ENCODE measurements at regions not wholly inside any gene's neighbourhood (a gene's known extent, or its start where the extent isn't known, plus 50 kb on each side); places are given as distances from the start of the nearest gene placed in this dataset.
A peak's percentile ranks its signal among the peaks of the same experiment; 100 is the strongest.

DNA sequence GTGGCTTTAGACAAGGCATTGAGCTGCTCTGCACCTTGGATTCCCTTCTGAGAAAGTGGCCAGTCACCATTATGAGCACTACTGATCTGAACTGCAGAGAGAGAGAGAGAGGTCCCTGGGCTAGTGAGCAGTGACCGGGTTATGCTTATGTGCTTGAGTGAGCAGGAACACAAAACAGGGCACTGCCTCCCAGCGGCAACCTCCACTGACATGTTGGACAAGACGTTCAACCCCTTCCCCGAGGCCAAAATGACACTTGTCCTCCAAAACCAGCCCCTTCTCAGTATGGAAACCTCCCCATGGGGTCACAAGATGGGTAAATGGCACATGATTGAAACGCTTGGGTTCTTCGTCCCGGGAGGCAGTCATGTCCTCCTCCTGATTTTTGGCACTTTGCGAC lies 339.4 kb upstream of the ZMIZ1 start:
- no peak for DNase-seq

DNA sequence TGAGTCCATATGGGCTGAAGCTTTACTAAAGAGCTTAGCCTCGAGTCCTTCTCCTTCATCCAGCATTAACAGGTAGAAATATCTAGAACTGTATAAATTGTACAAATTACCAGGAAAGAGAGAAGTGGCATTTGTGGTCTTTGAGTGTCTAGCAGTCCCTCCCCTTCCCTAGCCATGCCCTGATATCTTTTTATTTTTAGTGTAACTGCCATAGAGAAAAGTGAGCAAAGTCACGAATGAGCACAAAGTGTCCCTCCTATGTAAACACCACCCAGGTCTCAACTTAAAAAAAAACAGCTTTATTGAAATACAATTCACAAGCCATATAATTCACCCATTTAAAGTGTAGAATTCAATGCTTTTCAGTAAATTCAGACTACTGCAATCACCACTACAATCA lies 339.0 kb upstream of the ZMIZ1 start:
- DNase-seq: no peak

DNA sequence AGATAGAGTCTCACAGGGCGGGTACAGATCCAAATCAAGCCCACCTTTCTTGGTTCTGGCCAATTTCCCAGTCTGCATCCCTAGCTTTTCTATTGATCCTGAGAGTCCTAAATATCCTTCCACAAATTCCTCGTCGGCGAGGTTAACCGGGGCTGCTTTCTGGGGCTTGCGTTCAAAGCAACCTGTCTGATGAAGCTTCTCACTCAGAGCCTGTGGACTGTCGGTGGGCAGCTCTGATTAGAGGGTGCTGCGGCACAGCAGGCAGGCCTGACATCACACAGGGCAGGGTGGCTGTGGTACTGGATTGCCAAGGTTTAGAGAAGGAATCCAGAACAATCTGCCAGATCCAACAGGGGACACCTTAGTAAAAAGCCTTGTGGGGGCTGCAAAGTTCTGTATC lies 338.0 kb upstream of the ZMIZ1 start:
- DNase-seq: no peak

DNA sequence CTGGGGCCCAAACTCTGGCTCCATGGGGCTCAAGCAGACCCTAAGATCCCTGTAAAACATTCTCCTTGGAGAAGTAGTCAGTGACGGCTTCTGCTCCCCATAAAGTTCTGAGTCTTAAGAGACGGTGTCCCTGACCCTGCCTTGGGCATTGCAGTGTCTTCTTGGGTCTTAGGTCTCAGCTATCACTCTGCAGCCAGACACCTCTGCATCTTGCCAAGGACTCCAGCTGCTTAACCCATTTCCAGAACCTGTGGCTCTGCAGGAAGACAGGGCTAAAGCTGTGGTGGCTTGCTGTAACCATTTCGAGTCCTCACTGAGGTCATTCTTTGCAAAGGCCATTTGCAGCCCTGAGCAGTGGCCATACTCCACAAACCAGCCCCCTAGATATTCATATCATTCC lies 337.1 kb upstream of the ZMIZ1 start:
- no peak for DNase-seq

DNA sequence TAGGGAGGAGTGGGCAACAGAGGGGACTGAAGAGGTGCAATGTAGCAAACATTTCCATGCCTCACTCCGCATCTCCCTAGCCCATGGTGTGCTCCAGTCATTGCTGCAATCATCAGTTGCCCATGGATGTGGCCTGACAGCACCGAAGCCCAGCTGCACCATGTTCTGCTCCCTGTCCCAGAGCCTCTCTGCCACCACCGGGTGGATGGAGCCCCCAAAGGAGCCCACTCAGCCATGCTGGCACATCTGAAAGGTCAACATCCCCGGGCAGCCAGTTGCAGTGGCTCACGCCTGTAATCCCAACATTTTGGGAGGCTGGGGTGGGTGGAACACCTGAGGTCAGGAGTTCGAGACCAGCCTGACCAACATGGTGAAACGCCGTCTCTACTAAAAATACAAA lies 336.4 kb upstream of the ZMIZ1 start:
- DNase-seq: no peak

DNA sequence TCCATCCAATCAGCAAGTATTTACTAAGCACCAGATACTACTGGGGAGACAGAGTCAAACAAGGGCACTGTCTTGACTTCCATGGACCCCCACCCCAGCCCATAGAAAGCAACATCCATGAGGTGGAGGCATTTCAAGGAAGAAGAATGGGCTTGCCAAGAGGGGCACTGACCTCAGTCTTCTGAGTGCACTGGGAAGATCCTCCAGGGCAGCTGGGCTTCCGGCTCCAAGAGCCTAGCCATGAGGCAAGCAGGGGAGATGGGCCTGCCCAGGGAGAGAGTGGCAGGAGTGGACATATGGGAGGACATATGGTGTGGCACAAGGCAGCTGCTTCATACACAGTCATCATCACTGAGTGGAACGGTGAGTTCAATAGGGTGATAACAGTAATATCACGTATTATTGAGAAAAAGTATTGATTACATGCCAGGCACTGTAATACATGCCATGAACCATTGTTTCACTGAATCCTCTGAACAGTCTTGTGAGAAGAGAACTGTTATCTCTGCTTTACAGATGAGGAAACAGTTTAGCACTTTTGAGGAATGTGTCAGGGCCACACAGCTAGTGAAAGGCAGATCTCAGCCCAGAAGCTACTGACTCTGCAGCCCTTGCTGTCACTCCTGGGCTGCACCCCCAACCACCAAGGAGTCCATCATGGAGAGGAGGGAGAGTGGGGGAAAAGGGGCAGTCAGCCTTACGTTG lies 331.7 kb upstream of the ZMIZ1 start:
- no peak for DNase-seq

DNA sequence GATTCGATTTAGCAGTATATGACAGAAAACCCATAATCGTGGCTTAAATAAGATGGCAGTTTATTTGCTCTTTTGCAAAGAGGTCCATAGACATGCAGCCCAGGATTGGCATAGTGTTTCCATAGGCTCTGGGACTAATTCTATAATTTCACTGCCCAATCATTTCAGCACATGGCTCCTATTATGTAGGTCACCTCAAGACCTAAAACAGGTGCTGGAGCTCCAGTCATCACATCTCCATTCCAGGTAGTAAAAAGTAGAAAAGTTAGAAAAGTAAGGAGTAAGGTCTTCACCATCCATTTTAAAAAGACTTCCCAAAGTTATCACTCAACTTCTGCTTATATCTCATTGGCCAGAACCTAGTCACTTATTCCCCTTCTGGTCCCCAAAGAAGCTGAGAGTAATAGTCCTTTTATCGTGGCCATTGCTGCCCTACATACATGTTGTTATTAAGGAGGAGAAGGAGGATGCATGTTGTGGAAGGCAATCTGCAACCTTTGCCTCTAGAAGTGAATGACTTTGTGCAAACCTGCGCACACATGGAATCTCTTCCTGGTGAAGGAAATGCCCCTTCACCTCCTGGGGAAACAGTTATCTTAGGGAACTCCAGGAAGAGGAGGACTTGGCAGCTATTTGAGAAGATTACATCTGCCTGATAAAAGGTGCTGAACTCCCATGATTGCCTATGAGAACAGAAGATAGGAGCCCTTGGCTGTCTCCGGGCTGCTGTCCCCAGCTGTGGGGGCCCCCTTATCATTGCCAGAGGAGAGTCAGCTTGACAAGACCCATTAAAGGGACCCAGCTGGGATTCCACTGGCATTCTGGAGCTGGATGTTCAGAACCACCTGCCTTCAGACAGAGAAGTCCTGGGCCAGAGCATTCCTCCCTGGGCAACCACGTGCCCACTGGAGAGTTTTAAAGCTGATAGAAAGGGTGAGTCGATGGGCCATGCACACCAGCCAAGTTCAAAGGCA lies 330.6 kb upstream of the ZMIZ1 start:
- DNase-seq: no peak

DNA sequence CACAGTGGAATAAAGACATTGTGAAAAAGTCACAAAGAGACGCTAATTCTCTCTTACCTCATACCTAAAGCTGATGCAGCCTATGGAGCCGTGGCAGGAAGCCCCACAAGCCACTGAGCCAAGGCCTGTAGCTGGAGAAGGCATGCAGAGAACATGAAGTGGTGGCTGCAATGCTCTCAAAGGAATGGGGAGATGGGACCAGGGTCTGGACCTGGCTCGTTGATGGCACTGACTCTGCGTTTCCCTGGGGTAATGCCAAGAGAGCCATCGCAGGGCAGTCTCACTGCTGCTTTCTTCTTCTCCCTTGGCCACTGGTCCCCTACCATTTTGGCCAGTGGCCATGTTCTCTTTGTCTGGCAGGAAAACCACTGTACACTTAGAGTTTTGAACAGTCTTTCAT lies 329.9 kb upstream of the ZMIZ1 start:
- no peak for DNase-seq

DNA sequence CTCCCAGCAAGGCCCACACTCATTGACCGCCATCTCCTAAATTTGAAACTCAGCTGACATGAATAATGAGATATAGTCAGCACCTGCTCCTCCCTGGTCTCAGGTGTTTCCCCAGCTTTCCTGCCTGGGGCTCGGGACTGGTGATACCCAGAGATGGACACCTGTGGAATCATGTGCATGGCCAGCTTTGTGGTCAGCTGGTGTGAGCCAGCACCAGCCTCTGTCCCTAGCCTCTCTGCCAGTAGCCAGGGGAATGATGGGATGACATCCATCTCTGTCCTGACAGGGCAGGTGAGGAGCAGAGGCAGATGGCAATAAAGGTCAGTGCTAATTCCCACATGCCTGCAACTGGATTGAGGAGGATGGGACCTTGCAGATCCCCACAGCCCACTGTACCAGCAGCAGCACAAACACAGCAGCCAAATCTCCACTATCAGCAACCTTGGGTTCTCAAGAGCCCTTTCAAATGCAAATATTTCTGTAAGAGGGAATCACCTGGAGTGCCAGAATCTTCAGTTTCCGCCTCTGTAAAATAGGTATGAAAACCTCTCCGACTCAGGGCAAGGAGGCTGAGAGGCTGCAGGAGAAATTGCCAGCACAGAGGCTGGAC lies 329.2 kb upstream of the ZMIZ1 start:
- no peak for DNase-seq

DNA sequence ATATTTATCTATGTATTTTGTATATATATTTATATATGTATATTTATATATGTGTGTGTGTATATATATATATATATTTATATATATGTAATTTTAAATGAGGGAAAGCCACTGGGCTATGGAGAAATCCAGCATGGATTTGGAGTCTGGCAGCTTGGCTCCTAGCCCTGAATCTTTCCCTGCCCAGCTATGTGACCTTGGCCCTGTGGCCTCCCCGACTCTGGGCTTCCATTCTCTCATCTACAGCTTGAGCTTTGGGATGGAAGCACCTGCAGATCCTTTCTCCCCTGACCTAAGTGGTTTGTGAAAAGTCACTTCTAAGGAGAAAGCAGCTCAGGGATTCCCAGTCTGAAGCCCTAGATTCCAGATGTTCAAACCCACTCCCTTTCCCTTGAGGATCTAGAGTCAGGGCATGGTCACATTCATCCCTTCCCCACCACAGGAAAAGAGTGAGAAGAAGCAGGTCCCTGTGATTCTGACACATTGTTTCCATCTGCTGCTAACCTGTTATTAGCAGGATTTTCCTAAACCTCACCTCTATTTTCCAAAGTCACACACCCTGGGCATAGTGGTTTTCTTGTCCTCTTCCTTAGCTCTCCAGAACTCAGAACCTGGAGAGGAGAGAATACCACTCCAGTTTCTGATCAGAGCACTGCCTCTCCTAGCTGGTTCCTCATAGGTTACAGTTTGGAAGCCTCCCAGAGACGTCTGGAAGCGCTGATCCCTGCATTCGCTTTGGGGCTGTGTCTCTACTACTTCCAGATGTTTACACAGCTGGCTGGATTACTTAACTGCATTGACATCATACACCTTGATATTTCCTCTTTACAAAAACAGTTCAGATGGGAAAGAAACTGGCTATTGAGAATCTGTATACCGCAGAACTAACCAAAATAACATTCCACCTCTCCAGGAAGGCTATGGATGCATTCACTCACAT lies 327.5 kb upstream of the ZMIZ1 start:
- peak; percentile 73 for DNase-seq

DNA sequence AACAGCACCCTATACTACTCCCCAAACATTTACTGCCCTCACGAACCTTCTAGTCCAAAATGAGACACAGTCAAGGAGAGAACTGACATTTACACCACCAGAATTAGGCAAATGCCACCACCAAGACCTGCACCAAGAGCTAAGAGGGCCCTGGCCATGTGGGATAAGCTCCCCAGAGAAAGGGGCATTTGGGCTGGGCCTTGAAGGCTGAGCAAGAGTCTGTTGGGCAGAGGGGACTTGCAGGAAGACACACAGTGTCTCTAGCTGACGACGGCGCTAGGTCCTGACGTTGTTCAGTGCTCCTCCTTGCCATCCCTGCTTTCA lies 326.4 kb upstream of the ZMIZ1 start:
- no peak for DNase-seq

DNA sequence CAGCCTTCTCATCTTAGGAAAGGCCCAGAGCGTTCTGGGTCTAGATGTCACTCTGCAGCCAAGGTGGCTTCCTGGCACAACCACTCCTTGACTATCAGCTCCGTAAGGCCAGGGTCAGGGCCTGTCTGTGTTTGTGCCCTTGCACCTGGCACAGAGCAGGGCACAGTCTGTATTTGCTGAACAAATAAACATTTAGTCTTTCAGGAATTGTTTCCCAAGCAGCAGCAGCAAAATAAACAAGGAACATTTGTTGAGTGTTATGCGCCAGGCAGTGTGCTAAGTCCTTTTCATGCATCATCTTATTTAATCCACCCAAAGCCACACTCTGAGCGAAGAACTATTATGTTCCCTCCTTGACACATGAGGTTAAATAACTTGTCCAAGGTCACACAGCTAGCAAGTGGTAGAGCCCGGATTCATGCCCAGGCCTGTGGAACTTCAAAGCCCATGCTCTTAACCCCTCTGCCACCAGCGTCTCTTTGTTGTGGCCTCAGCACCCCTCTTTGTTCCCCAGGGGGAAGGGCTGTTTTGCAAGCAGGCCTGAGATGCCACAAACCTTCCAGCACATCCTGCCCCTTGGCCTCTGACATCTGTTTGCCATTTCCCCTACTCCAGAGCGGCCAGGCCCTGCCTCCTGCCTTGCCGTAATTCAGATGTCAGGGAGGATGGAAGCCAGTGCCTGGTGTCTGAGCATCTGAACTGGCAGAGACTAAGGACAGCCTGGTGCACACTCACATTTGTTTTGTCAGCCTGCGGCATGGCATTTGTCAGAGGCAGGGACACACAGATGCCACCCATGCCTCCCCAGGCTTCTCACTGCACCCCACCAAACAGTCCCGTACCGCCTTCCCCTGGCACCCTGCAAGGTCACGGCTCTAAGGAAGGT lies 325.8 kb upstream of the ZMIZ1 start:
- DNase-seq: no peak

DNA sequence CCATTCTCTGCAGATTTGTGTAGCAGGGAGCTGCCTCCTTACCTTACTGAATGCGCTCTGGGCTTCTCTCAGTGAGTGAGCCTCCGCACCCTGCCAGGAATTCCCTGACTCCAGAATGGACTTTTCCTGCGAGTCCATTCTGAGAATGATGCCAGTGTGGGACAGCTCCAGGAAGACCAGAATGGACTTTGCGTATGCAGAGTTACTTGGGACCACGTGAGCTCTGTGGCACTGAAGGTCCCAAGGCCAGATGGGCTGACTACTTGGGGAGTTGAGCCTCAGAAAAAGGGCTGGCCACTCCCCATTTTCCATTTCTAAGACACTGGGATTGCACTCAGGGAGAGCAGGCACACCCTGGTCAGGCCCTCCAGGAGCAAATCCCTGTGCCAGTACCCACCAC lies 324.7 kb upstream of the ZMIZ1 start:
- DNase-seq: no peak

DNA sequence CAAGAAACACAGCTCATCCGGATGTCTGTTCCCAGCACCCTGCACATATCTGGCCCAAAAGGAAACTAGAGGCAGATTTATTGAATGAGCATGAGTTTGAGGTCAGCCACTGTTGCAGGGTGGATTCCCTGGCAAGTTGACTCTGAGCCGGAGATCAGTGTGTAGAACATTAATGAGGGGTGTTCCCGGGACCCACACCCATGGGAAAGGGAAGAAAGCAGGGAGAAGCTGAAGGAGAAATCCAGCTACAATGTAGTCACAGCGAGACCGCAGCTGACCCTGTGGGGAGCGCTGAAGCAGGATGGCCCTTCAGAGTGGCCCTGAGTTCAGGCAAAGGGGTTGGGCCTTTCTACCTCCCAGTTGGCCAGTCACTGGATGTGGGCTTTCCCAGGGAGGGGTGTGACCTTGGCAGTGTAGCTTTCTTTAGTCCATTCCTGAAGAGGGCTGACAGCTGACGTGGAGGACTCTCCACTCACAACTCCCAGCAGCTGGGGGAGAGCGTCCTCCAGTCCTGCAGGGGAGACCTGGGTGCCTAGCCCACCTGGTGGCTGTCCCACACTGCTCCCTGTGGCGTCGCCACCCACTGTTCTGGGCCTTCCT lies 324.2 kb upstream of the ZMIZ1 start:
- peak; percentile 53 for DNase-seq

DNA sequence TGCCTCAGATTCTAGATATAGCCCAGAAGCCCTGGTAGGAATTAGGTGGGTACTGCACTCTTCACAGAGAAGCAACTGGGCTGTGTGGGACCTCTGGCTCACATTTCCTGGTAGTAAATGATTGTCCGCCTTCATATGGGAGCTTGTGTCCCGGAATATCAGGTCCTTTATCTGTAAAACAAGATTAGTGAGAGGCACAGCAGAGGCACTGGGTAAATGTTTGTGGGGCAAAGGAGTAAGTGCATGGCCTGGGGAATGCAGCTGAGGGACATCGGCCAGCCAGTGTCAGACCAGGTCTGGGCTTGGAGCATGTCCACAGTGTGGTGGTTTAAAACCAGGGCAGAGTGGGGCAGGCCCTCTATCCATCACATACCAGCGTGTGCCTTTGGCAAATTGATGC lies 323.3 kb upstream of the ZMIZ1 start:
- no peak for DNase-seq

DNA sequence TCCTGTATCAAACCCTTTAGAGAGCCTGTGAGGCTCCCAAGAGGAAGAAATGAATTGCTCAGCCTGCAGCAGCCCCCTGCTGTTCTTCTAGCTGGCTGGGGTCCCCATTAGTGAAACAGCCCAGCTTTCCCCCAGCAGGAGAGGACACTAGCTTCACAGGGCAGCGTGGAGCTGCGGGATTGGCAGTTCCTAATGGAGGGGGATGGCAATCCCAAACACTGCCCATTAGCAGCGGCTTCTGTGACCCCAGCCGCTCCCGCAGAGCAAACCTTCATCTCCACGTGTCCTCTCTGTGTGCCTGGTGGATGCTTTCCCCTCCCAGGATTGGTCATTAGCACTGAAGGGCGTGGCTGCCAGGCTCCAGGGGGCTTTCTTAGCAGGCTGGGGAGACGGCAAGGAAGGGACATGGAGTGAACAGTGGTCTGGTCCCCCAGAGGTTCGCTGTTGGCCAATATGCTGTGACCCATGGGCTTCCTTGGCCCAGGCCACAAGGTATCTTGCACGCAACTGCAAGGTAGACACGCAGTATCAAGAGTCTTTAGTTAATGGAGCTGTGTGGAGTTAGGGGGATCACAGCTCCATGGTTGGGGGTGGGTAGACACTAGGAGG lies 322.5 kb upstream of the ZMIZ1 start:
- no peak for DNase-seq

DNA sequence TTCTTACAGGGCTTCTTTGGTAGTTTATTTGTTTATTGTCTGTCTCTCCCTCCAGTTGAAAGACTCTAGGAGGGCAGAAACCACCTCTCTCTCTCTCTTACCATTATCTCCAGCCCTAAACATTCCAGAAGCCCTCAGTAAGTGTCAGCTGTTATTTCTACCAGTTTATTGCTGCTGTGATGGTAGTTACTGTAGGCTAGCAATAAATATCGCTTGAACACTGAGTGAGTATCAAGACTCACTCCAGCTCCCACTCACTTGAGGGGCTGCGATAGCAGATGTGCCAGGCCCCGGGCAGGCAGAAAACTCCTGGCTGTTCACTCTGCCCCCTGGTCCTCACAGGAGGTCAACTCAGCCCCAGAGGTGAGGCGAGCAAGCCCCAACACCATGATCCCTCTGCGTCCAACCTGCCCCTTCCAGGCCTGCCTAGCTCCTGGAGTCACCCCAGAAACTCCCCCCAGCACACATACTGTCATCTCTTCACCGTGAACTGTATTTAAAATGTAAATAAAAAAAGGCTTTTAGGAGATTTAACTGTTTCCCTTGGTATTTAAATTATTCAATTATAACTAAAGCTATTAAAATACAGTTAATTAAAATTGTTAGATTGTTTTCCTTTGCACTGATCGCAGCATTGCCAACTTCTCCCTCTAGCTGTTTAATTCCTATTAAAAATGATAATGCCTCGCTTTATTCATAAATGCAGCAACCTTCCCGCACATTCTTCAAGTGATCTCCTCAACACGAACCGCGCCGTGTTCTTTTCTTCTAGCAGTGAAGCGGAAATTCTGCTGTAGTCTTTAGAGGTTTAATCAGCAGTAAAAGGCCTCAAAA lies 321.1 kb upstream of the ZMIZ1 start:
- no peak for DNase-seq

DNA sequence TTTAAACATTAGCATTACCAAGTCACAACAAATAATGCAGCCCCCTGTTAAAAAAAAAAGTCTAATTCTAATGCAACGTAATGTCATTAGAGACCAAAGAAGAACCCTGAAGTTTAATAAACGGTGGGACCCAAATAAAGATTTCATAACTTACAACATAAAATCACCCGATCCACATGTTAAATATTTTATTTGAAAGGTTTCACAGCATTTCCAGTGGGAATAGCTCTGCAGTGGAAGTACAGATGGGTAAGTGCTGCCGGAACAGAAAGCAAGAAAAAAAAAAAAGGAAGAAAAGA lies 320.6 kb upstream of the ZMIZ1 start:
- no peak for DNase-seq

DNA sequence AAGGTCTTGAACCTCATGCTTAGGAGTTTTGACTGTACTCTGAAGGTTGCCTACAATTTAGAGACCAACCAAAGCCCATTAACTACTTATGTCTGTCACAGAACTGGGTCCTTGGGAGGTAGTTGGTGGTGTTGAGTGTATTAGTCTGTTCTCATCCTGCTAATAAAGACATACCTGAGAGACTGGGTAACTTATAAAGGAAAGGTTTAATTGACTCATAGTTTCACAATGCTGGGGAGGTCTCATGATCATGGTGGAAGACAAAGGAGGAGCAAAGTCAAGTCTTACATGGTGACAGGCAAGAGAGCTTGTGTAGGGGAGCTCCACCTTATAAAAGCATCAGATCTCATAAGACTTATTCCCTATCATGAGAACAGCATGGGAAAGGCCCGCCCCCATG lies 319.6 kb upstream of the ZMIZ1 start:
- DNase-seq: no peak

DNA sequence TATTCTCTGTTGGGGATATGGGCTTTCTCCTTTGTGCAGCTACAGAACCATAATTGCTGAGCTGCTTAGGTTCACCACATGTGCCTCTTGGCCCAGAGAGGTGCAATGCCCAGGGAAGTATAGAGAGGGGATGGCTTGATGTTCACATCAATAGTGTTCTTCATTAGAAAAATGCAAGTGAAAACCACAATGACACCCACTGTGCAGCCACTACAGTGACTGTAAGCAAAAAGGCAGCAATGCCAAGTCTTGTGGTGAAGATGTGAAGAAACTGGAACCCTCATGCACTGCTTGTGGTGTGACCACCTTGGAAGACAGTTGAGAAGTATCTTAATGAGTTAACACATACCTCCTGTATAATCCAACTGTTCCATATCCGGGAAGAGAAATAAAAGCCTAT lies 318.9 kb upstream of the ZMIZ1 start:
- no peak for DNase-seq

All from left hindlimb (tissue), 1 donor.